ENCODE measurements at regions not wholly inside any gene's neighbourhood (a gene's known extent, or its start where the extent isn't known, plus 50 kb on each side); places are given as distances from the start of the nearest gene placed in this dataset.

- intact Hi-C loops (cut with DNase I), result no loop called here
- no peak overlapping the region for H3K4me3 ChIP-seq (replicated peaks in 1 of 3)
- no peaks in the 10 kb centered on the region for H3K36me3 ChIP-seq
- H3K4me1 ChIP-seq, result peaks cover 0 to 3% of the 10 kb centered on the region in 2 donors
- DNase-seq, result no peak
- H3K27me3 ChIP-seq, result no peaks in the 10 kb centered on the region
- WGBS, 2 donors, result 72 to 77% methylated on average over 5 of the region's 5 CpGs
- no peak overlapping the region for H3K27ac ChIP-seq
- TF ChIP-seq, protein P1, sequence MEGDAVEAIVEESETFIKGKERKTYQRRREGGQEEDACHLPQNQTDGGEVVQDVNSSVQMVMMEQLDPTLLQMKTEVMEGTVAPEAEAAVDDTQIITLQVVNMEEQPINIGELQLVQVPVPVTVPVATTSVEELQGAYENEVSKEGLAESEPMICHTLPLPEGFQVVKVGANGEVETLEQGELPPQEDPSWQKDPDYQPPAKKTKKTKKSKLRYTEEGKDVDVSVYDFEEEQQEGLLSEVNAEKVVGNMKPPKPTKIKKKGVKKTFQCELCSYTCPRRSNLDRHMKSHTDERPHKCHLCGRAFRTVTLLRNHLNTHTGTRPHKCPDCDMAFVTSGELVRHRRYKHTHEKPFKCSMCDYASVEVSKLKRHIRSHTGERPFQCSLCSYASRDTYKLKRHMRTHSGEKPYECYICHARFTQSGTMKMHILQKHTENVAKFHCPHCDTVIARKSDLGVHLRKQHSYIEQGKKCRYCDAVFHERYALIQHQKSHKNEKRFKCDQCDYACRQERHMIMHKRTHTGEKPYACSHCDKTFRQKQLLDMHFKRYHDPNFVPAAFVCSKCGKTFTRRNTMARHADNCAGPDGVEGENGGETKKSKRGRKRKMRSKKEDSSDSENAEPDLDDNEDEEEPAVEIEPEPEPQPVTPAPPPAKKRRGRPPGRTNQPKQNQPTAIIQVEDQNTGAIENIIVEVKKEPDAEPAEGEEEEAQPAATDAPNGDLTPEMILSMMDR (IDR thresholded peaks at IDR 0.05), result no peak
- TF ChIP-seq POLR2A (IDR thresholded peaks at IDR 0.05), result no peak
- H3K9me3 ChIP-seq, result no peaks in the 10 kb centered on the region
These were observed 146.8 kb upstream of the USP9X start for GRCh38 chrX:40938423-40938822.

GRCh38 chrX:40943093-40943641, 142.1 kb upstream of the USP9X start:
- intact Hi-C loops (cut with DNase I), result no loop called here
- no peaks in the 10 kb centered on the region for H3K9me3 ChIP-seq
- H3K27ac ChIP-seq, result no peak overlapping the region
- H3K36me3 ChIP-seq, result no peaks in the 10 kb centered on the region
- H3K27me3 ChIP-seq, result no peaks in the 10 kb centered on the region
- H3K4me1 ChIP-seq, result no peaks in the 10 kb centered on the region
- no peak for DNase-seq
- no peak for TF ChIP-seq POLR2A (IDR thresholded peaks at IDR 0.05)
- TF ChIP-seq, protein P1 (IDR thresholded peaks at IDR 0.05), result no peak
- 86 to 96% methylated on average over 1 of the region's 1 CpG for WGBS, 2 donors
- no peak overlapping the region for H3K4me3 ChIP-seq (replicated peaks in 1 of 3)

- H3K9me3 ChIP-seq, result no peaks in the 10 kb centered on the region
- no peak overlapping the region for H3K27ac ChIP-seq
- H3K36me3 ChIP-seq, result no peaks in the 10 kb centered on the region
- no peak overlapping the region for H3K4me3 ChIP-seq (replicated peaks in 1 of 3)
- no peaks in the 10 kb centered on the region for H3K4me1 ChIP-seq
- TF ChIP-seq POLR2A (IDR thresholded peaks at IDR 0.05), result no peak
- TF ChIP-seq, protein P1 (IDR thresholded peaks at IDR 0.05), result no peak
- intact Hi-C loops (cut with DNase I), result no loop called here
- 39 to 51% methylated on average over 5 of the region's 5 CpGs for WGBS, 2 donors
- no peak for DNase-seq
- H3K27me3 ChIP-seq, result no peaks in the 10 kb centered on the region
These were observed 139.9 kb upstream of the USP9X start for GRCh38 chrX:40945361-40945713.

DNA sequence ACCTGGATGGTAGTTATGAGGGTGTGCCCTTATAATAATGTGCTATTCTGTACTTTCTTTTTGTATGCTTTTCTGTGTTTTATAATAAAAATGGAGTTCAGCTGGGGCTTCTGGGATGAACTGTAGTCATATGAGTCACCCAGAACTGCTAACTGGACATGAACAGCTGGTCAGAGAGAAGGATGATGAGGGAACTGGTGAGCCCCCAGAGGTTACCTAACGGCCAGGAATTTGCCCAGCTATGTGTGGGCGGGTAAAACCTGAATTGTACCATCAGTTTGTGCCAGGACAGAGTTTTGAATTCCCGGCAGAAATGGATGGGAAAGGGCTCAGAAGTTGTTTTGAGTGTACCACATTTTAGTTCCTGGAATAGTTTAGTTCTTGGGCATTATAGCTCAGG, 138.0 kb upstream of the USP9X start:
- H3K27ac ChIP-seq, result no peak overlapping the region
- no peaks in the 10 kb centered on the region for H3K9me3 ChIP-seq
- H3K27me3 ChIP-seq, result no peaks in the 10 kb centered on the region
- WGBS, 2 donors, result 64 to 90% methylated on average over 3 of the region's 3 CpGs
- no peak for TF ChIP-seq POLR2A (IDR thresholded peaks at IDR 0.05)
- TF ChIP-seq, protein P1 (IDR thresholded peaks at IDR 0.05), result no peak
- H3K4me3 ChIP-seq (replicated peaks in 1 of 3), result no peak overlapping the region
- DNase-seq, result no peak
- intact Hi-C loops (cut with DNase I), result no loop called here
- no peaks in the 10 kb centered on the region for H3K36me3 ChIP-seq
- H3K4me1 ChIP-seq, result no peaks in the 10 kb centered on the region

DNA sequence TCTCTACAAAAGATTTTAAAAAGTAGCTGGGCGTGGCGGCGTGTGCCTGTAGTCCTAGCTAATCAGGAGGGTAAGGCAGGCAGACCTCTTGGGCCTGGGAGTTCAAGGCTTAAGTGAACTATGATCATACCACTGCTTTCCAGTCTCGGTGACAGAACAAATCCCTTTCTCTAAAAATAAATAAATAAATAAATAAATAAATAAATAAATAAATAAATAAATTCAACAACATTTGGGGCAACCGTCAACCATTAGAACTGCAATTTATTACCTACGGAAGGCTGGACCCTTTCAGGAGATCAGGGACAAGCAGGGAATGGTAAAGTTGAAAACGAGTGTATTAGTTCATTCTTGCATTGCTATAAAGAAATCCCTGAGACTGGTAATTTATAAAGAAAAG, 136.2 kb upstream of the USP9X start:
- TF ChIP-seq, protein P1 (IDR thresholded peaks at IDR 0.05), result no peak
- TF ChIP-seq POLR2A (IDR thresholded peaks at IDR 0.05), result no peak
- H3K36me3 ChIP-seq, result no peaks in the 10 kb centered on the region
- no peaks in the 10 kb centered on the region for H3K27me3 ChIP-seq
- WGBS, 2 donors, result 82 to 84% methylated on average over 7 of the region's 7 CpGs
- H3K4me1 ChIP-seq, result no peaks in the 10 kb centered on the region
- H3K4me3 ChIP-seq (replicated peaks in 1 of 3), result no peak overlapping the region
- DNase-seq, result no peak
- intact Hi-C loops (cut with DNase I), result no loop called here
- no peaks in the 10 kb centered on the region for H3K9me3 ChIP-seq
- H3K27ac ChIP-seq, result no peak overlapping the region

All from thyroid gland (tissue), 4 donors.